ENCODE measurements at regions not wholly inside any gene's neighbourhood (a gene's known extent, or its start where the extent isn't known, plus 50 kb on each side); places are given as distances from the start of the nearest gene placed in this dataset.

- no peak for DNase-seq
Observed at GRCh38 chr10:43012578-43012977, 64.3 kb upstream of the RET start.

DNA sequence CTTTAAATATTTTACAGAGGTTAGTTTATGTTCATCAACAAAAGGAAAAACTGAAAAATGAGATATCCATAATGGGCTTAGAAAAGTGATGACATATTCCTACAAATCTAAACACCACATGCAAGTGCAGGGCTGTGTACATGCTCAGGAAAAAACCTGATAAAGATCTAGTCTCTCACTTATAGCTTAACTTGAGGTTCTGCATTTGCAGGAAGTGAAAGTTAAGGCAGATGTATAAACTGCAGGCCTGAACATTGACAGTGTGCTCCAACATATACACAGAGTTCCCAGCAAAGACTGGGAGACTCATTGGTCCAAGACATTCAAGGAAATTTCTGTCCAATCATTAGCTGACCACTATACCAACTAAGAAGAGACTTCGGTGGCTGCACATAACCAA lies 63.8 kb upstream of the RET start:
- DNase-seq: no peak

GRCh38 chr10:43024524-43024923 lies 52.3 kb upstream of the RET start:
- DNase-seq: no peak

DNA sequence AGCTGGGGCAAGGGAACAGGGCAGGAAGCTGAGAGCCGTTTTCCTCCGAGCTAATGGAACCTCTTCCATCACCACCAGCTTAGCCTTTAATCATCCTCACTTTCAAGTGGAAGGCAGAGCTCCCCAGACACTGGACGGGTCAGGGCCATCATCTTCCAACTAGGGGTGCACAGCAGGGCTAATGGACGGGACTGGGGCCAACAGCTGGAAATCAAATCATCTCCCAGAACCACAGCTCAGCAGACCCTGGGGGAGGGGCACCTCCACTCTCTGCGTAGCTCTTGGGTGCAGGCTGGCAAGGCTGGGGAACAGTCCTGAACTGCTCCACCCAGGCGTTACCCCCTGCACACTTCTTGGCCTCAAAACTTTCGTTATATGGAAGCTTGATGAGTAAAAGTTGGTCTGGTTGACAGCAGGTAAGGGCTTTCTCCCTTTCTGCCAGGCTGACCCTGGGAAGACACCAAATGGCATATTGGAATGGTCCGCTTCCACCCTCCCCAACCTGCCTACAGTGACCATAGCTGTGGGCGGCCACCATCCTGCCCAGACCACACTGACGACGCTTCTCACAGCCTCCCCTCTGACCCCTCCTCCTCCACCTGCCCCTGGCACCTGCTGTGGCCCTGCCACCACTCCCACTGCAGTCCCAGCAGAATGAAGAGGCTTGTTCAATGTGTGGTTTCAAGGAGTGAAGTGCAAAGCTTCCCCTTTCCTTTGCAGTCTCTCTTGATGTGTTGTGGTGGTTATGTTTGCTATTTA lies 51.7 kb upstream of the RET start:
- no peak for DNase-seq

GRCh38 chr10:43026039-43026973 lies 50.6 kb upstream of the RET start:
- no peak for DNase-seq
